ENCODE measurements at regions not wholly inside any gene's neighbourhood (a gene's known extent, or its start where the extent isn't known, plus 50 kb on each side); places are given as distances from the start of the nearest gene placed in this dataset.
"Not testable (repeated sequence)": the region's sequence is repeated elsewhere in the genome, so short reads cannot be mapped to it uniquely, and the experiment has no call there.

DNA sequence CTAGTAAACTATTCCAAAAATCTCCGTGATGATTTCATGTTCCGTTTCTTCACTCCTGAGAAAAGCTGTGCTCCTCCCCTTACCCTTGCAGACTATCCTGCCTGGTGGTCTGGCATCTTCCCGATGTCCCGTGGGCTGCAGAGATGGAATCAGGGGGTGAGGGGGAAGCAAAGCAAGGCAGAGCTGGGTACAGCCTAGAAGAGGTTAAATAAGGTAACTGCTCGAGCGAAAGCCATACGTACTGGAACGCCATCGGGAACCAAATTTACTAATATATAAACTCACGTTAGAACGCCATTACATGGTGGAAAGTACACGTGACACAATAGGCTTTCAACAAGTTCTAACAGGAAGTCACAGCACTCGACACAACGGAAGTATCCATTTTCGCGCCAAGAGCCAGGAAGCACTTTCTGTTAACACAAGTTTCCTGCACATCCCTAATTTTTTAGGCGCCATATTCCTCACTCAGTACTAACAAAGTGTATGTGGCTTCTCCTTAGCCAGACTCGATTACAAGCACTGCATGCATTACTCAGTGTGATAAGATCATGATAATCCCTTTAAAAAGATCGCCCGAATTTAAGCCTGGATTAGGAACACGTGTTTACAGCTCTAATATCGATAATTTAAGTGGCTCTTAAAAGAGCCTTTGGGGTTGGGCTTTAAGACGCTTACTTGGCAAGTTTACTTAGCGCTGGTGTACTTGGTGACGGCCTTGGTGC is 101.6 kb upstream of the PRSS16 start:
- peaks cover 35% of the 10 kb centered on the region; the same call in 2 of the 3 replicates for H3K4me1 ChIP-seq
- FAIRE-seq, result no peak
- CTCF ChIA-PET, result interaction anchor here (1.1 kb wide), 1 partner anchor 19 kb away, joined by 4 read pairs; no protein-coding TSS in a partner anchor

DNA sequence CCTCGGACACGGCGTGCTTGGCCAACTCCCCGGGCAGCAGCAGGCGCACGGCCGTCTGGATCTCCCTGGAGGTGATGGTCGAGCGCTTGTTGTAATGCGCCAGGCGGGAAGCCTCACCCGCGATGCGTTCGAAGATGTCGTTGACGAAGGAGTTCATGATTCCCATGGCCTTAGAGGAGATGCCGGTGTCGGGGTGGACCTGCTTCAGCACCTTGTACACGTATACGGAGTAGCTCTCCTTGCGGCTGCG is 101.1 kb upstream of the PRSS16 start:
- peak overlapping the region; percentile 83 to 98 for H3K27ac ChIP-seq
- not testable (repeated sequence) for DNase-seq (ENCODE audit: low read depth in 1 of 2, low spot score in 1 of 2); FAIRE-seq; ATAC-seq; H3K9me3 ChIP-seq
- ChIA-PET CTCF (interaction anchor here (1.0 to 1.6 kb wide), 2 partner anchors 11 to 14 kb away, joined by 4 read pairs; a partner anchor contains a TSS), POLR2A (interaction anchor here (1.0 to 7.9 kb wide), 18 partner anchors 9 to 1120 kb away, joined by 3 to 226 read pairs (median 7); a partner anchor contains a TSS)
- WGBS (ENCODE audit: missing lambda C conversion rate), result 56% methylated on average over 6 of the region's 23 CpGs
- TF ChIP-seq POLR2A (IDR thresholded peaks at IDR 0.05; ENCODE audit: low read length) (peak; percentile 43; the same call in 1 of the 2 replicates), PHF8 (IDR thresholded peaks at IDR 0.05; ENCODE audit: borderline replicate concordance, low read depth) (peak; percentile 64; the same call in 1 of the 2 replicates), KDM1A (IDR thresholded peaks at IDR 0.05; ENCODE audit: low read depth) (0 out of 2 replicates have a peak, but pooled peaks have one; percentile 14)
- peak overlapping the region; percentile 67 for H3K4me3 ChIP-seq
- peak overlapping the region; percentile 90 for H3K4me2 ChIP-seq
- H3K4me1 ChIP-seq, result peaks cover 31% of the 10 kb centered on the region; the same call in 2 of the 3 replicates

More for the DNA sequence above, 101.6 kb upstream of the PRSS16 start:
- Histone ChIP-seq H3K4me3 (peak overlapping the region; percentile 67), H3K27ac (peak overlapping the region; percentile 83 to 98), H3K4me2 (peak overlapping the region; percentile 90), H3K9me3 (no peaks in the 10 kb centered on the region)
- peak in 1 of 2 experiments; percentile 91 for DNase-seq (ENCODE audit: low read depth in 1 of 2, low spot score in 1 of 2)
- TF ChIP-seq EP300 (IDR thresholded peaks at IDR 0.05), result no peak
- no peak for TF ChIP-seq RAD21 (conservative IDR thresholded peaks at IDR 0.05 in 1 of 2, IDR thresholded peaks at IDR 0.05 in 1 of 2)
- TF ChIP-seq, protein P1, sequence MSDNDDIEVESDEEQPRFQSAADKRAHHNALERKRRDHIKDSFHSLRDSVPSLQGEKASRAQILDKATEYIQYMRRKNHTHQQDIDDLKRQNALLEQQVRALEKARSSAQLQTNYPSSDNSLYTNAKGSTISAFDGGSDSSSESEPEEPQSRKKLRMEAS (IDR thresholded peaks at IDR 0.05), result peak; percentile 80
- peak in 1 of 2 experiments; percentile 4; a peak in 1 of 4 replicates for TF ChIP-seq CEBPB (IDR thresholded peaks at IDR 0.05)
- TF ChIP-seq NPAS2 (CRISPR knock-in tag; IDR thresholded peaks at IDR 0.05; ENCODE audit: borderline replicate concordance), result peak; percentile 93
- TF ChIP-seq MYC (IDR thresholded peaks at IDR 0.05; ENCODE audit: borderline replicate concordance, low read length), result no peak
- TF ChIP-seq PHF8 (IDR thresholded peaks at IDR 0.05; ENCODE audit: borderline replicate concordance, low read depth), result no peak
- 0 out of 2 replicates have a peak, but pooled peaks have one; percentile 38 for TF ChIP-seq HOXA7 (CRISPR knock-in tag; IDR thresholded peaks at IDR 0.05)
- TF ChIP-seq, protein P2, sequence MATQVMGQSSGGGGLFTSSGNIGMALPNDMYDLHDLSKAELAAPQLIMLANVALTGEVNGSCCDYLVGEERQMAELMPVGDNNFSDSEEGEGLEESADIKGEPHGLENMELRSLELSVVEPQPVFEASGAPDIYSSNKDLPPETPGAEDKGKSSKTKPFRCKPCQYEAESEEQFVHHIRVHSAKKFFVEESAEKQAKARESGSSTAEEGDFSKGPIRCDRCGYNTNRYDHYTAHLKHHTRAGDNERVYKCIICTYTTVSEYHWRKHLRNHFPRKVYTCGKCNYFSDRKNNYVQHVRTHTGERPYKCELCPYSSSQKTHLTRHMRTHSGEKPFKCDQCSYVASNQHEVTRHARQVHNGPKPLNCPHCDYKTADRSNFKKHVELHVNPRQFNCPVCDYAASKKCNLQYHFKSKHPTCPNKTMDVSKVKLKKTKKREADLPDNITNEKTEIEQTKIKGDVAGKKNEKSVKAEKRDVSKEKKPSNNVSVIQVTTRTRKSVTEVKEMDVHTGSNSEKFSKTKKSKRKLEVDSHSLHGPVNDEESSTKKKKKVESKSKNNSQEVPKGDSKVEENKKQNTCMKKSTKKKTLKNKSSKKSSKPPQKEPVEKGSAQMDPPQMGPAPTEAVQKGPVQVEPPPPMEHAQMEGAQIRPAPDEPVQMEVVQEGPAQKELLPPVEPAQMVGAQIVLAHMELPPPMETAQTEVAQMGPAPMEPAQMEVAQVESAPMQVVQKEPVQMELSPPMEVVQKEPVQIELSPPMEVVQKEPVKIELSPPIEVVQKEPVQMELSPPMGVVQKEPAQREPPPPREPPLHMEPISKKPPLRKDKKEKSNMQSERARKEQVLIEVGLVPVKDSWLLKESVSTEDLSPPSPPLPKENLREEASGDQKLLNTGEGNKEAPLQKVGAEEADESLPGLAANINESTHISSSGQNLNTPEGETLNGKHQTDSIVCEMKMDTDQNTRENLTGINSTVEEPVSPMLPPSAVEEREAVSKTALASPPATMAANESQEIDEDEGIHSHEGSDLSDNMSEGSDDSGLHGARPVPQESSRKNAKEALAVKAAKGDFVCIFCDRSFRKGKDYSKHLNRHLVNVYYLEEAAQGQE (IDR thresholded peaks at IDR 0.05), result 0 out of 2 replicates have a peak, but pooled peaks have one; percentile 8
- TF ChIP-seq JUN (IDR thresholded peaks at IDR 0.05), result peak; percentile 58 to 81; a peak in 3 of 5 replicates
- peak; percentile 14 for TF ChIP-seq MAFK (IDR thresholded peaks at IDR 0.05; ENCODE audit: partially characterized antibody)
- no peak for TF ChIP-seq HEYL (CRISPR knock-in tag; IDR thresholded peaks at IDR 0.05)
- TF ChIP-seq, protein P3, sequence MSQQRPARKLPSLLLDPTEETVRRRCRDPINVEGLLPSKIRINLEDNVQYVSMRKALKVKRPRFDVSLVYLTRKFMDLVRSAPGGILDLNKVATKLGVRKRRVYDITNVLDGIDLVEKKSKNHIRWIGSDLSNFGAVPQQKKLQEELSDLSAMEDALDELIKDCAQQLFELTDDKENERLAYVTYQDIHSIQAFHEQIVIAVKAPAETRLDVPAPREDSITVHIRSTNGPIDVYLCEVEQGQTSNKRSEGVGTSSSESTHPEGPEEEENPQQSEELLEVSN (IDR thresholded peaks at IDR 0.05; ENCODE audit: borderline replicate concordance, low read depth), result peak; percentile 72; the same call in 1 of the 2 replicates
- TF ChIP-seq TFCP2L1 (CRISPR knock-in tag; IDR thresholded peaks at IDR 0.05), result peak; percentile 97
- no peak for TF ChIP-seq FOSL2 (IDR thresholded peaks at IDR 0.05)
- peak; percentile 28 for TF ChIP-seq FOSL2 (CRISPR knock-in tag; IDR thresholded peaks at IDR 0.05)
- peak; percentile 17; the same call in 1 of the 2 replicates for TF ChIP-seq POLR2A (IDR thresholded peaks at IDR 0.05; ENCODE audit: low read length)
- no peak for TF ChIP-seq CBX8 (IDR thresholded peaks at IDR 0.05)
- TF ChIP-seq RNF2 (IDR thresholded peaks at IDR 0.05; ENCODE audit: borderline replicate concordance, low read depth), result no peak
- TF ChIP-seq HOXB5 (CRISPR knock-in tag; IDR thresholded peaks at IDR 0.05), result no peak
- TF ChIP-seq RFX5 (IDR thresholded peaks at IDR 0.05), result no peak
- TF ChIP-seq, protein P4, sequence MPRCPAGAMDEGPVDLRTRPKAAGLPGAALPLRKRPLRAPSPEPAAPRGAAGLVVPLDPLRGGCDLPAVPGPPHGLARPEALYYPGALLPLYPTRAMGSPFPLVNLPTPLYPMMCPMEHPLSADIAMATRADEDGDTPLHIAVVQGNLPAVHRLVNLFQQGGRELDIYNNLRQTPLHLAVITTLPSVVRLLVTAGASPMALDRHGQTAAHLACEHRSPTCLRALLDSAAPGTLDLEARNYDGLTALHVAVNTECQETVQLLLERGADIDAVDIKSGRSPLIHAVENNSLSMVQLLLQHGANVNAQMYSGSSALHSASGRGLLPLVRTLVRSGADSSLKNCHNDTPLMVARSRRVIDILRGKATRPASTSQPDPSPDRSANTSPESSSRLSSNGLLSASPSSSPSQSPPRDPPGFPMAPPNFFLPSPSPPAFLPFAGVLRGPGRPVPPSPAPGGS (IDR thresholded peaks at IDR 0.05), result 0 out of 3 replicates have a peak, but pooled peaks have one; percentile 37
- TF ChIP-seq, protein P5, sequence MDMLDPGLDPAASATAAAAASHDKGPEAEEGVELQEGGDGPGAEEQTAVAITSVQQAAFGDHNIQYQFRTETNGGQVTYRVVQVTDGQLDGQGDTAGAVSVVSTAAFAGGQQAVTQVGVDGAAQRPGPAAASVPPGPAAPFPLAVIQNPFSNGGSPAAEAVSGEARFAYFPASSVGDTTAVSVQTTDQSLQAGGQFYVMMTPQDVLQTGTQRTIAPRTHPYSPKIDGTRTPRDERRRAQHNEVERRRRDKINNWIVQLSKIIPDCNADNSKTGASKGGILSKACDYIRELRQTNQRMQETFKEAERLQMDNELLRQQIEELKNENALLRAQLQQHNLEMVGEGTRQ (IDR thresholded peaks at IDR 0.05), result peak; percentile 71
- peak; percentile 28; the same call in 1 of the 2 replicates for TF ChIP-seq TP53 (CRISPR knock-in tag; IDR thresholded peaks at IDR 0.05)
- TF ChIP-seq EHF (CRISPR knock-in tag; IDR thresholded peaks at IDR 0.05), result no peak
- peak; percentile 72 for TF ChIP-seq RARB (CRISPR knock-in tag; IDR thresholded peaks at IDR 0.05)
- POLR2A ChIA-PET, result interaction anchor here (1.4 to 7.9 kb wide), 6 partner anchors 13 to 988 kb away, joined by 4 to 226 read pairs (median 22); a partner anchor contains a TSS
- WGBS (ENCODE audit: missing lambda C conversion rate), result 0% methylated on average over 20 of the region's 25 CpGs
- ATAC-seq, result peak; percentile 61 to 62

All from A549 (cell line).